ENCODE measurements at regions not wholly inside any gene's neighbourhood (a gene's known extent, or its start where the extent isn't known, plus 50 kb on each side); places are given as distances from the start of the nearest gene placed in this dataset.
"Not testable (repeated sequence)": the region's sequence is repeated elsewhere in the genome, so short reads cannot be mapped to it uniquely, and the experiment has no call there.

GRCh38 chr21:17105932-17106331, 406.9 kb upstream of the CXADR start:
- DNase-seq, result no peak

- no peak for DNase-seq
Observed at GRCh38 chr21:17114045-17114444, 398.8 kb upstream of the CXADR start.

- no peak for DNase-seq
Observed at GRCh38 chr21:17118638-17119384, 394.0 kb upstream of the CXADR start.

GRCh38 chr21:17119466-17120297, 393.2 kb upstream of the CXADR start:
- DNase-seq, result no peak

- DNase-seq, result not testable (repeated sequence)
Observed at GRCh38 chr21:17127395-17127794, 385.4 kb upstream of the CXADR start.

GRCh38 chr21:17128132-17128531, 384.7 kb upstream of the CXADR start:
- no peak for DNase-seq

GRCh38 chr21:17139159-17139558, 373.7 kb upstream of the CXADR start:
- DNase-seq, result not testable (repeated sequence)

GRCh38 chr21:17139696-17140095, 373.1 kb upstream of the CXADR start:
- DNase-seq, result no peak

- DNase-seq, result no peak
Observed at GRCh38 chr21:17146426-17146825, 366.4 kb upstream of the CXADR start.

- no peak for DNase-seq
Observed at GRCh38 chr21:17159697-17160096, 353.1 kb upstream of the CXADR start.

GRCh38 chr21:17185674-17186073, 327.2 kb upstream of the CXADR start:
- DNase-seq, result no peak

GRCh38 chr21:17189963-17190362, 322.9 kb upstream of the CXADR start:
- DNase-seq, result no peak

GRCh38 chr21:17191346-17191993, 321.4 kb upstream of the CXADR start:
- no peak for DNase-seq

GRCh38 chr21:17195351-17195750, 317.5 kb upstream of the CXADR start:
- DNase-seq, result no peak

GRCh38 chr21:17195976-17196375, 316.9 kb upstream of the CXADR start:
- no peak for DNase-seq

GRCh38 chr21:17196623-17197022, 316.2 kb upstream of the CXADR start:
- no peak for DNase-seq

GRCh38 chr21:17197996-17198395, 314.8 kb upstream of the CXADR start:
- no peak for DNase-seq

GRCh38 chr21:17200250-17200649, 312.6 kb upstream of the CXADR start:
- DNase-seq, result no peak

- DNase-seq, result no peak
Observed at GRCh38 chr21:17201741-17202260, 311.0 kb upstream of the CXADR start.

- DNase-seq, result no peak
Observed at GRCh38 chr21:17214801-17215200, 298.0 kb upstream of the CXADR start.

GRCh38 chr21:17219050-17219449, 293.8 kb upstream of the CXADR start:
- DNase-seq, result not testable (repeated sequence)

GRCh38 chr21:17231124-17231523, 281.7 kb upstream of the CXADR start:
- no peak for DNase-seq

- DNase-seq, result no peak
Observed at GRCh38 chr21:17231771-17232170, 281.1 kb upstream of the CXADR start.

- no peak for DNase-seq
Observed at GRCh38 chr21:17238468-17238867, 274.4 kb upstream of the CXADR start.

Measured in NCI-H345 (cell line).